HepG2 (cell line): ENCODE measurements at regions not wholly inside any gene's neighbourhood (a gene's known extent, or its start where the extent isn't known, plus 50 kb on each side); places are given as distances from the start of the nearest gene placed in this dataset.

Source experiments
- ATAC-seq: fragments of 200-7000 bp; cut with Tn5 transposase; 3 replicates; pipeline ENCODE4 v1.9.1; 2020; ENCODE audit warnings: mild to moderate bottlenecking, moderate library complexity
- BruUV-seq: library from RNA; stranded (reverse); fragments of 400-500 nt; replicated peaks from 2 replicates; lab custom pipeline; 2021; lab: Mats Ljungman, UMichigan
- CTCF ChIA-PET: fragments of 300-600 bp; formaldehyde crosslinking; extraction: SDS; loops from one replicate; lab custom pipeline; 2021; ENCODE audit warnings: low total read pairs, inconsistent platforms, low intra/inter-chr PET ratio; lab: Yijun Ruan, JAX
- POLR2A ChIA-PET: fragments of 350-600 bp; sonication (Branson Sonifier 250); formaldehyde crosslinking; loops from one replicate; lab custom pipeline; 2020; ENCODE audit warnings: antibody characterized with exemption, inconsistent platforms; lab: Yijun Ruan, JAX
- DNase-seq: peaks from one replicate; pipeline ENCODE4 v3.0.0-alpha.2; 2015; ENCODE audit warnings: low spot score
- FAIRE-seq: peaks from 3 replicates; lab custom pipeline; 2011; peaks lifted over from hg19 to GRCh38; lab: Jason Lieb, UNC
- H2AFZ ChIP-seq: one replicate; pipeline ENCODE4 v1.6.1; 2011; ENCODE audit warnings: low read length, inconsistent platforms
- H3K27ac ChIP-seq: fragments of 300-600 bp; 3 replicates; pipeline ENCODE4 v1.8.0; 2011; ENCODE audit warnings: mixed run types, mild to moderate bottlenecking, mixed read lengths, low read length, inconsistent platforms; ENCODE audit not compliant: insufficient read depth; ENCODE audit errors: extremely low read length
- H3K27me3 ChIP-seq, 2 experiments: fragments of 200-600 bp in 1 of 2; 2 replicates in 1 of 2; 3 replicates in 1 of 2; pipeline versions ENCODE4 v1.6.0 to v1.8.0; 2011; ENCODE audit warnings: low read length in 2 of 2, mild to moderate bottlenecking in 2 of 2, moderate library complexity in 2 of 2, inconsistent platforms in 1 of 2; ENCODE audit not compliant: insufficient read depth in 2 of 2, control insufficient read depth in 1 of 2
- H3K36me3 ChIP-seq, 2 experiments: fragments of 200-600 bp in 1 of 2; replicated peaks in 1 of 2; 2 replicates in 1 of 2; 3 replicates in 1 of 2; pipeline versions ENCODE4 v1.5.1 to v1.8.0; 2011; ENCODE audit warnings: low read length in 2 of 2, inconsistent platforms in 1 of 2; ENCODE audit not compliant: insufficient read depth in 2 of 2, control insufficient read depth in 1 of 2
- H3K4me1 ChIP-seq: 2 replicates; pipeline ENCODE4 v1.5.1; 2012; ENCODE audit warnings: low read length, inconsistent platforms; ENCODE audit not compliant: insufficient read depth
- H3K4me2 ChIP-seq: 2 replicates; pipeline ENCODE4 v1.6.0; 2011; ENCODE audit warnings: low read depth, low read length, inconsistent platforms
- H3K4me3 ChIP-seq, 3 experiments: fragments of 200-600 bp in 1 of 3; sonication (generic), shearing (Covaris generic) in 1 of 3; replicated peaks in 1 of 3; 2 replicates each; pipeline ENCODE4 v1.5.1; 2011 to 2016; ENCODE audit warnings: low read length in 3 of 3, inconsistent platforms in 2 of 3, low read depth in 2 of 3, mild to moderate bottlenecking in 2 of 3, control low read depth in 1 of 3, mixed read lengths in 1 of 3; ENCODE audit not compliant: insufficient read depth in 1 of 3
- H3K79me2 ChIP-seq: one replicate; pipeline ENCODE4 v1.6.1; 2011; ENCODE audit warnings: low read length, inconsistent platforms; ENCODE audit not compliant: insufficient read depth
- H3K9ac ChIP-seq: 2 replicates; pipeline ENCODE4 v1.6.0; 2011; ENCODE audit warnings: mild to moderate bottlenecking, low read depth, low read length, inconsistent platforms; ENCODE audit not compliant: insufficient read depth
- H3K9me3 ChIP-seq: 2 replicates; pipeline ENCODE4 v1.5.1; 2012; ENCODE audit warnings: mild to moderate bottlenecking, low read length
- H4K20me1 ChIP-seq: 2 replicates; pipeline ENCODE4 v1.6.0; 2011; ENCODE audit warnings: inconsistent platforms, mild to moderate bottlenecking, low read length, moderate library complexity; ENCODE audit not compliant: insufficient read depth
- GATAD2A ChIP-seq: IDR thresholded peaks from 2 replicates; pipeline ENCODE4 v1.6.1; 2016
- HMGXB4 ChIP-seq, 2 experiments: sonication (generic) in 1 of 2; formaldehyde crosslinking in 1 of 2; IDR thresholded peaks; 2 replicates each; pipeline versions ENCODE4 v1.4.0 to v1.6.1; 2018 to 2020; ENCODE audit warnings: missing genetic modification reagents in 2 of 2, borderline replicate concordance in 1 of 2, low read depth in 1 of 2, mild to moderate bottlenecking in 1 of 2, missing biosample characterization in 1 of 2
- KLF6 ChIP-seq: IDR thresholded peaks from 2 replicates; pipeline ENCODE4 v1.8.0; 2016; ENCODE audit warnings: missing biosample characterization, missing genetic modification reagents
- LCORL ChIP-seq, 2 experiments: fragments of 450-650 bp in 1 of 2; sonication (generic) in 1 of 2; formaldehyde crosslinking in 1 of 2; IDR thresholded peaks; 2 replicates each; pipeline versions ENCODE4 v1.5.0 to v1.6.1; 2017 to 2020; ENCODE audit warnings: antibody characterized with exemption in 1 of 2, missing genetic modification reagents in 1 of 2
- RAD21 ChIP-seq: fragments of 450-650 bp; formaldehyde crosslinking; IDR thresholded peaks from 2 replicates; pipeline ENCODE4 v1.5.0; 2020; ENCODE audit warnings: mild to moderate bottlenecking
- SMC3 ChIP-seq: IDR thresholded peaks from 2 replicates; pipeline ENCODE4 v1.6.1; 2011; ENCODE audit warnings: low read length, improper control_type of control experiment
- SNAI1 ChIP-seq: sonication (generic); formaldehyde crosslinking; IDR thresholded peaks from 2 replicates; pipeline ENCODE4 v1.5.0; 2020; ENCODE audit warnings: mild to moderate bottlenecking, missing genetic modification reagents, borderline replicate concordance
- SOX6 ChIP-seq, 2 experiments: fragments of 450-650 bp in 1 of 2; sonication (generic) in 1 of 2; formaldehyde crosslinking in 1 of 2; IDR thresholded peaks; 2 replicates each; pipeline versions ENCODE4 v1.4.0 to v1.6.1; 2017 to 2020; ENCODE audit warnings: antibody characterized with exemption in 1 of 2, mild to moderate bottlenecking in 1 of 2, missing genetic modification reagents in 1 of 2
- SP2 ChIP-seq: sonication (generic); formaldehyde crosslinking; IDR thresholded peaks from 2 replicates; pipeline ENCODE4 v1.5.1; 2020; ENCODE audit warnings: mild to moderate bottlenecking, missing genetic modification reagents
- SRY ChIP-seq: sonication (generic); formaldehyde crosslinking; IDR thresholded peaks from 2 replicates; pipeline ENCODE4 v1.8.0; 2022; ENCODE audit warnings: mild to moderate bottlenecking, missing genetic modification reagents
- STAG1 ChIP-seq: sonication (generic); formaldehyde crosslinking; IDR thresholded peaks from 2 replicates; pipeline ENCODE4 v1.4.0; 2020; ENCODE audit warnings: missing genetic modification reagents
- THAP11 ChIP-seq: IDR thresholded peaks from 2 replicates; pipeline ENCODE4 v1.6.1; 2016; ENCODE audit warnings: missing biosample characterization, missing genetic modification reagents
- ZNF407 ChIP-seq: sonication (generic); formaldehyde crosslinking; IDR thresholded peaks from one replicate; pipeline ENCODE4 v1.5.1; 2020; ENCODE audit warnings: mild to moderate bottlenecking, missing genetic modification reagents; ENCODE audit errors: not compliant biosample characterization
- WGBS: methylation state at CpG from one replicate; pipeline ENCODE4 v1.1.6; 2017; ENCODE audit warnings: low lambda C conversion rate; 5-methylcytosine and 5-hydroxymethylcytosine counted together
- in situ Hi-C: cut with HindIII; loops from 2 replicates; pipeline ENCODE4 v1.10.0; 2017; ENCODE audit warnings: low pct_unique_long_range_greater_than_20kb; ENCODE audit not compliant: extremely low pct_ligation_motif_present
- intact Hi-C: fragments of 100-400 bp; cut with micrococcal nuclease; formaldehyde crosslinking; loops from one replicate; pipeline ENCODE4 v1.10.0; 2022; ENCODE audit not compliant: unreplicated experiment

GRCh38 chr5:15013654-15014463 is 142.3 kb upstream of the ANKH start:
- no peak overlapping the region for H2AFZ ChIP-seq
- no peak overlapping the region for H3K27ac ChIP-seq
- TF ChIP-seq SRY (no peak), SNAI1 (no peak), SP2 (CRISPR knock-in tag) (no peak), RAD21 (CRISPR knock-in tag) (peak; percentile 56; the same call in 1 of the 2 replicates), HMGXB4 (CRISPR knock-in tag; IDR thresholded peaks at IDR 0.05; ENCODE audit: borderline replicate concordance in 1 of 2, low read depth in 1 of 2) (0 out of 4 replicates have a peak, but pooled peaks of 1 of the 2 experiments have one; percentile 29), THAP11 (CRISPR knock-in tag) (peak; percentile 31; the same call in 1 of the 2 replicates), LCORL (IDR thresholded peaks at IDR 0.05) (no peak), LCORL (CRISPR knock-in tag; IDR thresholded peaks at IDR 0.05) (no peak), SOX6 (IDR thresholded peaks at IDR 0.05) (no peak), SOX6 (CRISPR knock-in tag; IDR thresholded peaks at IDR 0.05) (no peak), ZNF407 (CRISPR knock-in tag) (no peak), SMC3 (peak; percentile 81), STAG1 (CRISPR knock-in tag) (peak; percentile 78), KLF6 (CRISPR knock-in tag) (no peak), GATAD2A (CRISPR knock-in tag) (0 out of 2 replicates have a peak, but pooled peaks have one; percentile 30)

More at GRCh38 chr5:15013654-15014463, 142.3 kb upstream of the ANKH start:
- no peaks in the 10 kb centered on the region for H3K36me3 ChIP-seq
- no peak overlapping the region for H3K9ac ChIP-seq
- H3K9me3 ChIP-seq: no peaks in the 10 kb centered on the region
- no peak for FAIRE-seq
- ChIA-PET POLR2A (interaction anchor here (1.1 kb wide), 1 partner anchor 285 kb away, joined by 4 read pairs; no protein-coding TSS in a partner anchor), CTCF (interaction anchor here (1.2 to 4.3 kb wide), 4 partner anchors 10 to 328 kb away, joined by 4 to 34 read pairs (median 8); no protein-coding TSS in a partner anchor)
- DNase-seq: peak; percentile 75
- intact Hi-C loops: loop anchor here (1.0 kb wide), 2 partner anchors 287 to 329 kb away; no protein-coding TSS in a partner anchor
- in situ Hi-C loops: loop anchor here (5.0 kb wide), 2 partner anchors 142 to 287 kb away; partner anchors contain the start of gene ANKH
- ATAC-seq: peak; percentile 81
- no peaks in the 10 kb centered on the region for H3K79me2 ChIP-seq
- H3K4me3 ChIP-seq: no peak overlapping the region; a peak in 1 of 6 replicates
- H3K4me1 ChIP-seq: peaks cover 59% of the 10 kb centered on the region
- H3K4me2 ChIP-seq: no peak overlapping the region
- BruUV-seq: no TSS peak
- no peaks in the 10 kb centered on the region for H4K20me1 ChIP-seq
- WGBS: 35% methylated on average over 3 of the region's 3 CpGs
- H3K27me3 ChIP-seq: no peaks in the 10 kb centered on the region; a peak in 1 of 5 replicates
